ENCODE measurements at regions not wholly inside any gene's neighbourhood (a gene's known extent, or its start where the extent isn't known, plus 50 kb on each side); places are given as distances from the start of the nearest gene placed in this dataset.
A peak's percentile ranks its signal among the peaks of the same experiment; 100 is the strongest.

GRCh38 chr5:81914696-81915095, 57.1 kb upstream of the ATG10 start:
- DNase-seq (ENCODE audit: low read depth in 1 of 2, low spot score in 1 of 2) = no peak
- H3K4me3 ChIP-seq = no peak overlapping the region
- no peak overlapping the region for H3K27ac ChIP-seq
- H3K27me3 ChIP-seq = no peaks in the 10 kb centered on the region
- no peaks in the 10 kb centered on the region for H3K36me3 ChIP-seq
- no peaks in the 10 kb centered on the region for H3K9me3 ChIP-seq (ENCODE audit: low read depth)
- TF ChIP-seq CTCF (IDR thresholded peaks at IDR 0.05; ENCODE audit: low read depth, low read length) = no peak
- no peaks in the 10 kb centered on the region for H3K4me1 ChIP-seq (ENCODE audit: low read depth)

GRCh38 chr5:81912933-81913332, 58.9 kb upstream of the ATG10 start:
- no peak for DNase-seq (ENCODE audit: low read depth in 1 of 2, low spot score in 1 of 2)
- no peaks in the 10 kb centered on the region for H3K27me3 ChIP-seq
- no peak overlapping the region for H3K27ac ChIP-seq
- H3K4me1 ChIP-seq (ENCODE audit: low read depth) = no peaks in the 10 kb centered on the region
- TF ChIP-seq CTCF (IDR thresholded peaks at IDR 0.05; ENCODE audit: low read depth, low read length) = no peak
- H3K9me3 ChIP-seq (ENCODE audit: low read depth) = no peaks in the 10 kb centered on the region
- no peaks in the 10 kb centered on the region for H3K36me3 ChIP-seq
- H3K4me3 ChIP-seq = no peak overlapping the region

GRCh38 chr5:81909677-81910076, 62.1 kb upstream of the ATG10 start:
- H3K27me3 ChIP-seq = no peaks in the 10 kb centered on the region
- H3K4me1 ChIP-seq (ENCODE audit: low read depth) = no peaks in the 10 kb centered on the region
- H3K9me3 ChIP-seq (ENCODE audit: low read depth) = no peaks in the 10 kb centered on the region
- no peak for DNase-seq (ENCODE audit: low read depth in 1 of 2, low spot score in 1 of 2)
- no peak for TF ChIP-seq CTCF (IDR thresholded peaks at IDR 0.05; ENCODE audit: low read depth, low read length)
- H3K36me3 ChIP-seq = no peaks in the 10 kb centered on the region
- H3K4me3 ChIP-seq = no peak overlapping the region
- H3K27ac ChIP-seq = no peak overlapping the region

- Histone ChIP-seq H3K4me1 (ENCODE audit: low read depth) (no peaks in the 10 kb centered on the region), H3K27ac (no peak overlapping the region), H3K27me3 (no peaks in the 10 kb centered on the region), H3K4me3 (no peak overlapping the region), H3K36me3 (no peaks in the 10 kb centered on the region), H3K9me3 (ENCODE audit: low read depth) (no peaks in the 10 kb centered on the region)
- no peak for TF ChIP-seq CTCF (IDR thresholded peaks at IDR 0.05; ENCODE audit: low read depth, low read length)
- DNase-seq (ENCODE audit: low read depth in 1 of 2, low spot score in 1 of 2) = peak in 1 of 2 donors; percentile 48
Observed at GRCh38 chr5:81908771-81909170, 63.1 kb upstream of the ATG10 start.

- H3K36me3 ChIP-seq = no peaks in the 10 kb centered on the region
- no peak overlapping the region for H3K4me3 ChIP-seq
- no peak overlapping the region for H3K27ac ChIP-seq
- H3K9me3 ChIP-seq (ENCODE audit: low read depth) = no peaks in the 10 kb centered on the region
- TF ChIP-seq CTCF (IDR thresholded peaks at IDR 0.05; ENCODE audit: low read depth, low read length) = no peak
- no peak for DNase-seq (ENCODE audit: low read depth in 1 of 2, low spot score in 1 of 2)
- H3K4me1 ChIP-seq (ENCODE audit: low read depth) = no peaks in the 10 kb centered on the region
- no peaks in the 10 kb centered on the region for H3K27me3 ChIP-seq
Observed at GRCh38 chr5:81908044-81908443, 63.8 kb upstream of the ATG10 start.
